Head of caudate nucleus (tissue), 42 donors: ENCODE measurements at regions not wholly inside any gene's neighbourhood (a gene's known extent, or its start where the extent isn't known, plus 50 kb on each side); places are given as distances from the start of the nearest gene placed in this dataset.
A peak's percentile ranks its signal among the peaks of the same experiment; 100 is the strongest.
"Not testable (repeated sequence)": the region's sequence is repeated elsewhere in the genome, so short reads cannot be mapped to it uniquely, and the experiment has no call there.

Source experiments
- DNase-seq, 42 donors: peaks; one replicate each; pipeline versions ENCODE4 v3.0.0 to v3.0.0-alpha.2; 2020 to 2021; ENCODE audit warnings: mixed read lengths in 7 of 42
- intact Hi-C: fragments of 100-400 bp; cut with DNase I; formaldehyde crosslinking; loops from one replicate; pipeline ENCODE4 v1.15.0; 2022

GRCh38 chr20:41748051-41748450 lies 129.9 kb upstream of the CHD6 start:
- no peak for DNase-seq
- intact Hi-C loops: no loop called here

GRCh38 chr20:41747226-41747625 lies 129.0 kb upstream of the CHD6 start:
- intact Hi-C loops: no loop called here
- DNase-seq: no peak

- intact Hi-C loops: no loop called here
Measured at GRCh38 chr20:41746635-41747034, 128.5 kb upstream of the CHD6 start.

GRCh38 chr20:41738604-41739206 lies 120.5 kb upstream of the CHD6 start:
- peak; percentile 35 to 88 (median 75) for DNase-seq
- intact Hi-C loops: no loop called here

More at GRCh38 chr20:41746635-41747034, 128.5 kb upstream of the CHD6 start:
- DNase-seq: no peak

- DNase-seq: no peak
- intact Hi-C loops: no loop called here
Measured at GRCh38 chr20:41735949-41736348, 117.8 kb upstream of the CHD6 start.

- intact Hi-C loops: no loop called here
- DNase-seq: peak in 34 of 42 donors; percentile 13 to 76 (median 40)
Measured at GRCh38 chr20:41734506-41734945, 116.3 kb upstream of the CHD6 start.

GRCh38 chr20:41733151-41733550 lies 115.0 kb upstream of the CHD6 start:
- peak in 1 of 42 donors; percentile 33 for DNase-seq
- intact Hi-C loops: no loop called here

GRCh38 chr20:41731198-41731597 lies 113.0 kb upstream of the CHD6 start:
- intact Hi-C loops, DNase-seq: not testable (repeated sequence)

GRCh38 chr20:41727681-41728080 lies 109.5 kb upstream of the CHD6 start:
- DNase-seq, intact Hi-C loops: not testable (repeated sequence)

- DNase-seq: no peak
- intact Hi-C loops: no loop called here
Measured at GRCh38 chr20:41726727-41727126, 108.5 kb upstream of the CHD6 start.

- DNase-seq: no peak
- intact Hi-C loops: no loop called here
Measured at GRCh38 chr20:41719151-41719550, 101.0 kb upstream of the CHD6 start.

- peak in 4 of 42 donors; percentile 7 to 28 (median 12) for DNase-seq
- intact Hi-C loops: no loop called here
Measured at GRCh38 chr20:41717483-41717882, 99.3 kb upstream of the CHD6 start.

- DNase-seq: no peak
- intact Hi-C loops: no loop called here
Measured at GRCh38 chr20:41716911-41717310, 98.7 kb upstream of the CHD6 start.

GRCh38 chr20:41716436-41716835 lies 98.3 kb upstream of the CHD6 start:
- intact Hi-C loops: no loop called here
- DNase-seq: no peak

GRCh38 chr20:41715526-41715925 lies 97.3 kb upstream of the CHD6 start:
- DNase-seq: no peak
- intact Hi-C loops: no loop called here

GRCh38 chr20:41714030-41714429 lies 95.9 kb upstream of the CHD6 start:
- no peak for DNase-seq
- intact Hi-C loops: no loop called here

GRCh38 chr20:41704896-41705295 lies 86.7 kb upstream of the CHD6 start:
- DNase-seq: no peak
- intact Hi-C loops: no loop called here

GRCh38 chr20:41702647-41703046 lies 84.5 kb upstream of the CHD6 start:
- intact Hi-C loops: no loop called here
- DNase-seq: no peak

GRCh38 chr20:41701588-41702348 lies 83.6 kb upstream of the CHD6 start:
- DNase-seq: no peak
- intact Hi-C loops: no loop called here

GRCh38 chr20:41699673-41700072 lies 81.5 kb upstream of the CHD6 start:
- DNase-seq: peak in 1 of 42 donors; percentile 32
- intact Hi-C loops: not testable (repeated sequence)
